ENCODE measurements at regions not wholly inside any gene's neighbourhood (a gene's known extent, or its start where the extent isn't known, plus 50 kb on each side); places are given as distances from the start of the nearest gene placed in this dataset.

DNA sequence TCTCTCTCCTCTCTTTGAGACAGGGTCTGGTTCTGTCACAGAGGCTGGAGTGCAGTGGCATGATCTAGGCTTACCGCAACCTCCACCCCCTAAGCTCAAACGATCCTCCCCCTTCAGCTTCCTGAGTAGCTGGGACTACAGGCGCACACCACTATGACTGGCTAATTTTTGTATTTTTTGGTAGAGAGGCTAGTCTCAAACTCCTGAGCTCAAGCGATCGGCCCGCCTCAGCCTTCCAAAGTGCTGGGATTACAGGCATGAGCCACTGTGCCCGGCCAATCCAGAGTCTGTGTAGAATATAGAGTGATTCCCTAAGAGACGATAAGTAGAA is 65.8 kb upstream of the RPH3AL start:
- no peak for TF ChIP-seq POLR2AphosphoS5 (IDR thresholded peaks at IDR 0.05; ENCODE audit: low read depth, low read length)
- TF ChIP-seq TAF1 (IDR thresholded peaks at IDR 0.05; ENCODE audit: low read depth, low read length) = no peak
- TF ChIP-seq POLR2A (IDR thresholded peaks at IDR 0.05; ENCODE audit: low read depth, low read length) = no peak
- no peak for TF ChIP-seq SPI1 (IDR thresholded peaks at IDR 0.05; ENCODE audit: low read depth, low read length)
- no peak for TF ChIP-seq POU2F2 (IDR thresholded peaks at IDR 0.05; ENCODE audit: low read depth, low read length)
